ENCODE measurements at regions not wholly inside any gene's neighbourhood (a gene's known extent, or its start where the extent isn't known, plus 50 kb on each side); places are given as distances from the start of the nearest gene placed in this dataset.

- POLR2A ChIA-PET: no interaction called here
- no peak for DNase-seq
- Histone ChIP-seq H3K36me3 (ENCODE audit: control insufficient read depth, insufficient read depth, low read length) (no peaks in the 10 kb centered on the region), H3K27me3 (replicated peaks; ENCODE audit: control insufficient read depth, insufficient read depth, low read length) (no peaks in the 10 kb centered on the region), H3K9me3 (no peaks in the 10 kb centered on the region), H3K4me1 (no peaks in the 10 kb centered on the region), H3K4me3 (ENCODE audit: low read depth, low read length) (no peak overlapping the region)
- no TSS peak for BruUV-seq (replicated peaks)
- no peak overlapping the region for H3K4me3 Mint-ChIP-seq (ENCODE audit: unreplicated experiment)
- H3K36me3 Mint-ChIP-seq (ENCODE audit: insufficient read depth, unreplicated experiment): no peaks in the 10 kb centered on the region
- intact Hi-C loops (cut with micrococcal nuclease; ENCODE audit: unreplicated experiment): no loop called here
- CTCF ChIA-PET: no interaction called here
- TF ChIP-seq CTCF (IDR thresholded peaks at IDR 0.05; ENCODE audit: insufficient read depth in 1 of 2, low read depth in 1 of 2, low read length in 1 of 2, severe bottlenecking in 1 of 2, unreplicated experiment in 1 of 2): no peak
- peaks cover 9% of the 10 kb centered on the region for H3K27me3 Mint-ChIP-seq (ENCODE audit: insufficient read depth, unreplicated experiment)
- no peaks in the 10 kb centered on the region for H3K9me3 Mint-ChIP-seq (ENCODE audit: unreplicated experiment)
- no peak overlapping the region for H3K27ac Mint-ChIP-seq (ENCODE audit: unreplicated experiment)
- H3K4me1 Mint-ChIP-seq (ENCODE audit: low read depth, unreplicated experiment): no peaks in the 10 kb centered on the region
These were observed 141.3 kb upstream of the ARG1 start for GRCh38 chr6:131431718-131432117.

DNA sequence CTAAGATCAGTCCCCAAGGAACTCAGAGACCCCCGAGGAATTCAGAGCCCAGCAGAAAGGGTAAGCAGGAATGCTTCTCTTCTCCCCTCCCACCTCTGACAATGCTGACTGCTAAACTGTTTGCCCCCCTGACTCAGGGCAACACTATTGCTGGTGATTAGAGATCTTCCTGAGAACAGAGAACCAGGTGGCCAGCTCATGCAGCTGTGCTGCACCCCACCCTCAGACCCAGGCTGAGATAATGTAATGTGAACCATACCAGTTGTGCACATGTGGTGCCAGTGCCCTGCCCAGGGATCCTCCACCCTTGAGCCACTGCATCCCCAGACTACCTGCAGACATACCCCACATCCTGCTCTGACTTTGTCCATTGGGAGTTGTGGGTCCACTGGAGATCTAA, 139.1 kb upstream of the ARG1 start:
- no TSS peak for BruUV-seq (replicated peaks)

DNA sequence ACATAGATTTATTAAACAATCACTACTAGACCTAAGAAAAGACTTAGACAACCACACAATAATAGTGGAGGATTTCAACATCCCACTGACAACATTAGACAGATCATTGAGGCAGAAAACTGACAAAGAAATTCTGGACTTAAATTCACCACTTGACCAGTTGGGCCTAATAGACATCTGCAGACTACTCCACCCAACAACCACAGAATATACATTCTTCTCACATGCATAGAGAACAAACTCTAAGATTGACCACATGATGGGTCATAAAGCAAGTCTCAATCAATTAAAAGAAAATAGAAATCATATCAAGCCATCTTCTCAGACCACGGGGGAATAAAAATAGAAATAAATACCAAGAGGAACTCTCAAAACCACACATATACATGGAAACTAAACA, 136.7 kb upstream of the ARG1 start:
- H3K27me3 Mint-ChIP-seq (ENCODE audit: insufficient read depth, unreplicated experiment): peaks cover 9% of the 10 kb centered on the region
- Histone ChIP-seq H3K4me3 (ENCODE audit: low read depth, low read length) (no peak overlapping the region), H3K9me3 (no peaks in the 10 kb centered on the region), H3K4me1 (no peaks in the 10 kb centered on the region), H3K36me3 (ENCODE audit: control insufficient read depth, insufficient read depth, low read length) (no peaks in the 10 kb centered on the region), H3K27me3 (replicated peaks; ENCODE audit: control insufficient read depth, insufficient read depth, low read length) (no peaks in the 10 kb centered on the region)
- ChIA-PET POLR2A (no interaction called here), CTCF (no interaction called here)
- H3K4me3 Mint-ChIP-seq (ENCODE audit: unreplicated experiment): no peak overlapping the region
- H3K4me1 Mint-ChIP-seq (ENCODE audit: low read depth, unreplicated experiment): no peaks in the 10 kb centered on the region
- intact Hi-C loops (cut with micrococcal nuclease; ENCODE audit: unreplicated experiment): no loop called here
- no peak for DNase-seq
- H3K27ac Mint-ChIP-seq (ENCODE audit: unreplicated experiment): no peak overlapping the region
- H3K36me3 Mint-ChIP-seq (ENCODE audit: insufficient read depth, unreplicated experiment): no peaks in the 10 kb centered on the region
- no peak for TF ChIP-seq CTCF (IDR thresholded peaks at IDR 0.05; ENCODE audit: insufficient read depth in 1 of 2, low read depth in 1 of 2, low read length in 1 of 2, severe bottlenecking in 1 of 2, unreplicated experiment in 1 of 2)
- no peaks in the 10 kb centered on the region for H3K9me3 Mint-ChIP-seq (ENCODE audit: unreplicated experiment)
- no TSS peak for BruUV-seq (replicated peaks)

More for the DNA sequence above, 139.1 kb upstream of the ARG1 start:
- Histone ChIP-seq H3K4me1 (no peaks in the 10 kb centered on the region), H3K36me3 (ENCODE audit: control insufficient read depth, insufficient read depth, low read length) (no peaks in the 10 kb centered on the region), H3K4me3 (ENCODE audit: low read depth, low read length) (no peak overlapping the region), H3K9me3 (no peaks in the 10 kb centered on the region), H3K27me3 (replicated peaks; ENCODE audit: control insufficient read depth, insufficient read depth, low read length) (no peaks in the 10 kb centered on the region)
- Mint-ChIP-seq H3K9me3 (ENCODE audit: unreplicated experiment) (no peaks in the 10 kb centered on the region), H3K27ac (ENCODE audit: unreplicated experiment) (no peak overlapping the region), H3K27me3 (ENCODE audit: insufficient read depth, unreplicated experiment) (peaks cover 9% of the 10 kb centered on the region), H3K36me3 (ENCODE audit: insufficient read depth, unreplicated experiment) (no peaks in the 10 kb centered on the region), H3K4me1 (ENCODE audit: low read depth, unreplicated experiment) (no peaks in the 10 kb centered on the region), H3K4me3 (ENCODE audit: unreplicated experiment) (no peak overlapping the region)
- ChIA-PET POLR2A (no interaction called here), CTCF (no interaction called here)
- no peak for TF ChIP-seq CTCF (IDR thresholded peaks at IDR 0.05; ENCODE audit: insufficient read depth in 1 of 2, low read depth in 1 of 2, low read length in 1 of 2, severe bottlenecking in 1 of 2, unreplicated experiment in 1 of 2)
- intact Hi-C loops (cut with micrococcal nuclease; ENCODE audit: unreplicated experiment): no loop called here
- DNase-seq: no peak
